ENCODE measurements at regions not wholly inside any gene's neighbourhood (a gene's known extent, or its start where the extent isn't known, plus 50 kb on each side); places are given as distances from the start of the nearest gene placed in this dataset.

- TF ChIP-seq ZNF207 (IDR thresholded peaks at IDR 0.05; ENCODE audit: borderline replicate concordance) (no peak), RAD21 (IDR thresholded peaks at IDR 0.05; ENCODE audit: insufficient read depth, low read depth, low read length) (no peak), TAF1 (IDR thresholded peaks at IDR 0.05; ENCODE audit: borderline replicate concordance, low read depth, low read length) (no peak), E2F8 (IDR thresholded peaks at IDR 0.05; ENCODE audit: low read depth, partially characterized antibody) (no peak), POLR2A (IDR thresholded peaks at IDR 0.05; ENCODE audit: low read depth, low read length) (no peak), POLR2AphosphoS5 (IDR thresholded peaks at IDR 0.05; ENCODE audit: low read length) (no peak), BCL11A (IDR thresholded peaks at IDR 0.05; ENCODE audit: low read depth, low read length) (no peak), EZH2 (IDR thresholded peaks at IDR 0.05; ENCODE audit: borderline replicate concordance, control insufficient read depth, low read depth, low read length) (no peak), MYC (IDR thresholded peaks at IDR 0.05; ENCODE audit: insufficient read depth, insufficient read length, insufficient replicate concordance, low read length, severe bottlenecking) (no peak), ZNF274 (IDR thresholded peaks at IDR 0.05; ENCODE audit: insufficient read depth, insufficient read length) (no peak)
- TF ChIP-seq, protein P1, sequence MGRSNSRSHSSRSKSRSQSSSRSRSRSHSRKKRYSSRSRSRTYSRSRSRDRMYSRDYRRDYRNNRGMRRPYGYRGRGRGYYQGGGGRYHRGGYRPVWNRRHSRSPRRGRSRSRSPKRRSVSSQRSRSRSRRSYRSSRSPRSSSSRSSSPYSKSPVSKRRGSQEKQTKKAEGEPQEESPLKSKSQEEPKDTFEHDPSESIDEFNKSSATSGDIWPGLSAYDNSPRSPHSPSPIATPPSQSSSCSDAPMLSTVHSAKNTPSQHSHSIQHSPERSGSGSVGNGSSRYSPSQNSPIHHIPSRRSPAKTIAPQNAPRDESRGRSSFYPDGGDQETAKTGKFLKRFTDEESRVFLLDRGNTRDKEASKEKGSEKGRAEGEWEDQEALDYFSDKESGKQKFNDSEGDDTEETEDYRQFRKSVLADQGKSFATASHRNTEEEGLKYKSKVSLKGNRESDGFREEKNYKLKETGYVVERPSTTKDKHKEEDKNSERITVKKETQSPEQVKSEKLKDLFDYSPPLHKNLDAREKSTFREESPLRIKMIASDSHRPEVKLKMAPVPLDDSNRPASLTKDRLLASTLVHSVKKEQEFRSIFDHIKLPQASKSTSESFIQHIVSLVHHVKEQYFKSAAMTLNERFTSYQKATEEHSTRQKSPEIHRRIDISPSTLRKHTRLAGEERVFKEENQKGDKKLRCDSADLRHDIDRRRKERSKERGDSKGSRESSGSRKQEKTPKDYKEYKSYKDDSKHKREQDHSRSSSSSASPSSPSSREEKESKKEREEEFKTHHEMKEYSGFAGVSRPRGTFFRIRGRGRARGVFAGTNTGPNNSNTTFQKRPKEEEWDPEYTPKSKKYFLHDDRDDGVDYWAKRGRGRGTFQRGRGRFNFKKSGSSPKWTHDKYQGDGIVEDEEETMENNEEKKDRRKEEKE (IDR thresholded peaks at IDR 0.05): no peak
- TF ChIP-seq, protein P2, sequence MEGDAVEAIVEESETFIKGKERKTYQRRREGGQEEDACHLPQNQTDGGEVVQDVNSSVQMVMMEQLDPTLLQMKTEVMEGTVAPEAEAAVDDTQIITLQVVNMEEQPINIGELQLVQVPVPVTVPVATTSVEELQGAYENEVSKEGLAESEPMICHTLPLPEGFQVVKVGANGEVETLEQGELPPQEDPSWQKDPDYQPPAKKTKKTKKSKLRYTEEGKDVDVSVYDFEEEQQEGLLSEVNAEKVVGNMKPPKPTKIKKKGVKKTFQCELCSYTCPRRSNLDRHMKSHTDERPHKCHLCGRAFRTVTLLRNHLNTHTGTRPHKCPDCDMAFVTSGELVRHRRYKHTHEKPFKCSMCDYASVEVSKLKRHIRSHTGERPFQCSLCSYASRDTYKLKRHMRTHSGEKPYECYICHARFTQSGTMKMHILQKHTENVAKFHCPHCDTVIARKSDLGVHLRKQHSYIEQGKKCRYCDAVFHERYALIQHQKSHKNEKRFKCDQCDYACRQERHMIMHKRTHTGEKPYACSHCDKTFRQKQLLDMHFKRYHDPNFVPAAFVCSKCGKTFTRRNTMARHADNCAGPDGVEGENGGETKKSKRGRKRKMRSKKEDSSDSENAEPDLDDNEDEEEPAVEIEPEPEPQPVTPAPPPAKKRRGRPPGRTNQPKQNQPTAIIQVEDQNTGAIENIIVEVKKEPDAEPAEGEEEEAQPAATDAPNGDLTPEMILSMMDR (IDR thresholded peaks at IDR 0.05 in 2 of 3, conservative IDR thresholded peaks at IDR 0.05 in 1 of 3; ENCODE audit: control insufficient read depth in 2 of 3, extremely low read depth in 1 of 3, insufficient read depth in 1 of 3, low read depth in 3 of 3, low read length in 3 of 3): no peak
Observed at GRCh38 chr3:147977001-147977400, 567.8 kb downstream of the ZIC1 start.
